Esophagus muscularis mucosa (tissue), 4 donors: ENCODE measurements at regions not wholly inside any gene's neighbourhood (a gene's known extent, or its start where the extent isn't known, plus 50 kb on each side); places are given as distances from the start of the nearest gene placed in this dataset.
"Not testable (repeated sequence)": the region's sequence is repeated elsewhere in the genome, so short reads cannot be mapped to it uniquely, and the experiment has no call there.

ENCODE experiments used
- DNase-seq: peaks from one replicate; pipeline ENCODE4 v3.0.0-alpha.2; 2017; ENCODE audit errors: extremely low spot score
- H3K27ac ChIP-seq, 4 donors: fragments of 200-600 bp; sonication (generic); replicated peaks in 1 of 4; 1 replicate in 3 of 4; 2 replicates in 1 of 4; pipeline ENCODE4 v1.5.1; 2016 to 2019; ENCODE audit warnings: mild to moderate bottlenecking in 1 of 4
- H3K27me3 ChIP-seq, 4 donors: fragments of 200-600 bp; sonication (generic); one replicate each; pipeline versions ENCODE4 v1.5.1 to v1.6.0; 2016 to 2019
- H3K36me3 ChIP-seq, 4 donors: fragments of 200-600 bp; sonication (generic); one replicate each; pipeline ENCODE4 v1.5.1; 2016 to 2019
- H3K4me1 ChIP-seq, 4 donors: fragments of 200-600 bp; sonication (generic); one replicate each; pipeline ENCODE4 v1.5.1; 2016 to 2019
- H3K4me3 ChIP-seq, 4 donors: fragments of 200-600 bp; sonication (generic); 1 replicate in 2 of 4; 2 replicates in 2 of 4; pipeline ENCODE4 v1.5.1; 2016 to 2019; ENCODE audit warnings: mild to moderate bottlenecking in 4 of 4, moderate library complexity in 1 of 4
- H3K9me3 ChIP-seq, 4 donors: fragments of 200-600 bp; sonication (generic); 1 replicate in 3 of 4; 2 replicates in 1 of 4; pipeline ENCODE4 v1.5.1; 2016 to 2019
- EP300 ChIP-seq: sonication (generic); formaldehyde crosslinking; IDR thresholded peaks from one replicate; pipeline ENCODE4 v1.6.1; 2017; ENCODE audit warnings: antibody characterized with exemption
- POLR2A ChIP-seq: fragments of 450-650 bp; IDR thresholded peaks from one replicate; pipeline ENCODE4 v1.6.1; 2017; ENCODE audit warnings: antibody characterized with exemption, moderate library complexity, mild to moderate bottlenecking, low read depth
- POLR2AphosphoS5 ChIP-seq, 2 donors: sonication (generic); formaldehyde crosslinking; IDR thresholded peaks; one replicate each; pipeline ENCODE4 v1.6.1; 2017; ENCODE audit warnings: antibody characterized with exemption in 2 of 2
- WGBS: methylation state at CpG from one replicate; pipeline ENCODE4 v1.1.5; 2018; 5-methylcytosine and 5-hydroxymethylcytosine counted together
- intact Hi-C: fragments of 100-400 bp; cut with DNase I; formaldehyde crosslinking; loops from one replicate; pipeline ENCODE4 v1.15.1; 2023
- TF ChIP-seq, protein P1 (sequence below), 3 experiments: fragments of 200-600 bp in 2 of 3; fragments of 450-650 bp in 1 of 3; sonication (generic) in 2 of 3; IDR thresholded peaks; one replicate each; pipeline ENCODE4 v1.5.1; 2017 to 2019; ENCODE audit warnings: antibody characterized with exemption in 3 of 3, mild to moderate bottlenecking in 2 of 3, moderate library complexity in 1 of 3

DNA sequence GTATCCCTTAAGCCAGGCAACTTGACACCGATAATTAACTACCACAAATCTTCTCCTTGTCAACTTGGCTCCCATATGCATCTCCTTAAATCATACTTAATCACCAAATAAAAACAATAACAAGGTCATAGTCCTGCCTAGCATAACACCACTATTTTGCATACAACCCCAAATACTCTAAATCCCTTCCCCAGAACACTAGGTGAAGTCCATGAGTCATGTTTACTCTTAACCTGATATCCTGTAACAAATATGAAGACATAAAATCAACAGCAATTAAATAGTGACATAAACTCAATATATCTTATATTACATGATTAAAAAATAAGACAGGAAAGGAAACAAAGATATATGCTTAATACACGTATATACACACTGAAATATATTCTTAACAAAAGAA lies 362.0 kb downstream of the ETV1 start:
- Histone ChIP-seq H3K27ac (no peak overlapping the region), H3K4me1 (no peaks in the 10 kb centered on the region), H3K36me3 (no peaks in the 10 kb centered on the region), H3K4me3 (no peak overlapping the region), H3K9me3 (peaks cover 0 to 4% (median 0%) of the 10 kb centered on the region in 4 donors), H3K27me3 (no peaks in the 10 kb centered on the region)
- no peak for DNase-seq
- WGBS: 83% methylated on average over 2 of the region's 2 CpGs
- intact Hi-C loops: no loop called here
- TF ChIP-seq EP300 (no peak), POLR2A (no peak)

DNA sequence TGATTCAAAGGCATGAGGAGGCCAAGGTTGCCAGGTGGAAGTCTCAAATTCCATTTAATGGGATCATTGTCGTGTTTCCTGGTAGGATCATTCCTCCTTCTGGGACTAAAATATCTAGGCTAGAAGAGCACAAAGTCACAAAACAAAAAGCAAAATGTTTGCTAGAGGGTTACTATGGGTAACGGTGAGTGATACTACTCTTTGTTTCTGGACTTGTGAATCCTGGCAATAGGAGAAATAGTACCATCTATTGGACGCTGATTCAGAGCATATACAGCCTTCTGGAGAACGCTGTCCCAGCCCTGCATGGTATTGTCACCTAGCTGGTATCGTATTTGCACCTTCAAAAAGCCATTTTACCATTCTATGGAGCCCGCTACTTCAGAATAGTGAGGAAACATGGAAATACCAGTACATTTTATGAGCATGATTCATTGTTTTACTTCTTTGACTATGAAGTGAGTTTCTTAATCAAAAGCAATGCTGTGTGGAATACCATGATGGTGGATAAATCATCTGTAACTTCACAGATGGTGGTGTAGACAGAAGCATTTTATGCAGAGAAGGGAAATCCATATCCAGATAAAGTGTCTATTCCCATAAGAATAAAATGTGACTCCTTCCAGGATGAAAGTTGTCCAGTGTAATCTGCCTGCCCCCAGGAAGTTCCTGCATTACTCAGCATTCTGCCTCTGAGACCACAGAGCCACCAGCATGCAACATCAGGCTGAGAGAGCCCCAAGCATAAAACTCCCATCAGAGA lies 361.0 kb downstream of the ETV1 start:
- intact Hi-C loops: no loop called here

DNA sequence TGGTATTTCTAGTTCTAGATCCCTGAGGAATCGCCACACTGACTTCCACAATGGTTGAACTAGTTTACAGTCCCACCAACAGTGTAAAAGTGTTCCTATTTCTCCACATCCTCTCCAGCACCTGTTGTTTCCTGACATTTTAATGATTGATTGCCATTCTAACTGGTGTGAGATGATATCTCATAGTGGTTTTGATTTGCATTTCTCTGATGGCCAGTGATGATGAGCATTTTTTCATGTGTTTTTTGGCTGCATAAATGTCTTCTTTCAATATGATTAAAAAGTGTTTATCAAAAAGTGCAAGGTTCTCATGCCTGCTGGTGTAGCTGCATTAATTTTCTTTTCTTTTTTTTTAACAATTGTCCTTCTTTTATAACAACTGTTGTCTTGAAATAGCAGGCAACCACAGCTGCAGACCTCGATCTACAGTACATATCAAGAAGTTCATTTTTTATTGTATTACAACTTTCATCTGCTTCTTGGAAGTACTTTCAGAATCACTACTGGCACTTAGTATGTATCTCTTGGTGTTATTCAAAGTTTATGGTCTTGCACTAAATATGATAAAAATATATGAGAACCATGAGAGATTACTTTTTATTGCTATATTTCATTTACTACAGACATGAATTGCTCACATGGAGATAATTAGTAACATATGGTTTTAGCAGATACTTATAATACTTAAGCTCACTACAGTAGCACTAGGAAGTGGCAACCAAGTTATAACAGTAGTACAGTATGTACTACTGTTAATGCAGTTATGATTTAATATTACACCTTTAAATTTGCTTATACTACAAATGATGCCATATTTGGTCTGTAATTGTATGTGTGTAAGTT lies 358.0 kb downstream of the ETV1 start:
- WGBS: 58% methylated on average over 1 of the region's 2 CpGs

More for the DNA sequence above, 361.0 kb downstream of the ETV1 start:
- WGBS: 78% methylated on average over 6 of the region's 6 CpGs
- peaks cover 0 to 4% (median 0%) of the 10 kb centered on the region in 4 donors for H3K9me3 ChIP-seq
- no peak for DNase-seq
- H3K36me3 ChIP-seq: no peaks in the 10 kb centered on the region
- H3K27ac ChIP-seq: no peak overlapping the region
- no peaks in the 10 kb centered on the region for H3K4me1 ChIP-seq
- TF ChIP-seq POLR2A: no peak
- TF ChIP-seq POLR2AphosphoS5 (IDR thresholded peaks at IDR 0.05): no peak
- TF ChIP-seq EP300: no peak
- TF ChIP-seq, protein P1, sequence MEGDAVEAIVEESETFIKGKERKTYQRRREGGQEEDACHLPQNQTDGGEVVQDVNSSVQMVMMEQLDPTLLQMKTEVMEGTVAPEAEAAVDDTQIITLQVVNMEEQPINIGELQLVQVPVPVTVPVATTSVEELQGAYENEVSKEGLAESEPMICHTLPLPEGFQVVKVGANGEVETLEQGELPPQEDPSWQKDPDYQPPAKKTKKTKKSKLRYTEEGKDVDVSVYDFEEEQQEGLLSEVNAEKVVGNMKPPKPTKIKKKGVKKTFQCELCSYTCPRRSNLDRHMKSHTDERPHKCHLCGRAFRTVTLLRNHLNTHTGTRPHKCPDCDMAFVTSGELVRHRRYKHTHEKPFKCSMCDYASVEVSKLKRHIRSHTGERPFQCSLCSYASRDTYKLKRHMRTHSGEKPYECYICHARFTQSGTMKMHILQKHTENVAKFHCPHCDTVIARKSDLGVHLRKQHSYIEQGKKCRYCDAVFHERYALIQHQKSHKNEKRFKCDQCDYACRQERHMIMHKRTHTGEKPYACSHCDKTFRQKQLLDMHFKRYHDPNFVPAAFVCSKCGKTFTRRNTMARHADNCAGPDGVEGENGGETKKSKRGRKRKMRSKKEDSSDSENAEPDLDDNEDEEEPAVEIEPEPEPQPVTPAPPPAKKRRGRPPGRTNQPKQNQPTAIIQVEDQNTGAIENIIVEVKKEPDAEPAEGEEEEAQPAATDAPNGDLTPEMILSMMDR (IDR thresholded peaks at IDR 0.05): no peak
- H3K4me3 ChIP-seq: no peak overlapping the region
- no peaks in the 10 kb centered on the region for H3K27me3 ChIP-seq

DNA sequence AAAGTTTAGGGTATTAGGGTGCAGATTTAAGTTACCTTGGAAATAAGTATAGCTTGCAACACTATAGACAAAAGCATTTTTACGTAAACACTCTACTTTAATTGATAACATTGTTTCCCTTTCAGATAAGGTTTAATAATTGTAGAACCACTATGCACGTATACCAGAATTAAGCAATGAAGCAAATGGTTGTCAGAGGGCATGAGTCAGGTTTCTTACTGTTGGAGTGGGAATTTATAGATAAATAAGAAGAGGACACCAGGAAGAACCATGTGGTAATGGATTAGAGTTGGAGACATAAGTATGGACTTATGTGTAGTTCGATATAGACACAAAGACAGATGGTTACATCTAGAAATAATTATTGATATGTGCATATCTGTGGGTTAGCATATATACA lies 355.6 kb downstream of the ETV1 start:
- H3K27ac ChIP-seq: no peak overlapping the region
- H3K4me3 ChIP-seq: no peak overlapping the region
- no peaks in the 10 kb centered on the region for H3K4me1 ChIP-seq
- TF ChIP-seq EP300: no peak
- TF ChIP-seq POLR2AphosphoS5 (IDR thresholded peaks at IDR 0.05): no peak
- TF ChIP-seq POLR2A: no peak
- TF ChIP-seq, protein P1 (IDR thresholded peaks at IDR 0.05): no peak
- 88% methylated on average over 3 of the region's 3 CpGs for WGBS
- no peaks in the 10 kb centered on the region for H3K36me3 ChIP-seq
- DNase-seq: no peak
- intact Hi-C loops: no loop called here
- no peaks in the 10 kb centered on the region for H3K27me3 ChIP-seq
- peaks cover 0 to 4% (median 0%) of the 10 kb centered on the region in 4 donors for H3K9me3 ChIP-seq

More for the DNA sequence above, 358.0 kb downstream of the ETV1 start:
- DNase-seq, H3K4me3 ChIP-seq, intact Hi-C loops, H3K27me3 ChIP-seq, H3K9me3 ChIP-seq, H3K36me3 ChIP-seq, H3K4me1 ChIP-seq, H3K27ac ChIP-seq: not testable (repeated sequence)

DNA sequence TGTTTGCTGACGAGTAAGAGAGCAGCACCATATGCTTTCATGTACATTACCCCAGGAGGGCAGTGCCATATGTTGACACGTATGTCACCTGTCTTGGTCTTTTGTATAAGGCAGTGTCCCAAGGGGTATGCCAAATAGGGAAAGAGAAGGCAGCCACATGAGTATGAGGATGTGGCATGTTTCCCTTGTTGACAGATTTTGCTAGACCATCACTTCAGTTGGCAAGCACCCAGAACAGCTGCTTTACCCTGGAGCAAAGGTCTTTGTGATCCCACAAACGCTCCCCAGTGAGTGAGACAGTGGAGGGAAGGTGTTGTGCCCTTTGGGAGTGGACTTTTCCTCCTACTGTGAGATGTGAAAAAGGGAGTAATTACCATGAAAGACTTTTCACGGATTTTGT lies 350.1 kb downstream of the ETV1 start:
- TF ChIP-seq EP300: no peak
- TF ChIP-seq, protein P1 (IDR thresholded peaks at IDR 0.05): no peak
- H3K36me3 ChIP-seq: no peaks in the 10 kb centered on the region
- H3K27ac ChIP-seq: no peak overlapping the region
- no peaks in the 10 kb centered on the region for H3K4me1 ChIP-seq
- WGBS: 59% methylated on average over 4 of the region's 4 CpGs
- intact Hi-C loops: no loop called here
- no peaks in the 10 kb centered on the region for H3K9me3 ChIP-seq
- no peak for DNase-seq
- no peak overlapping the region for H3K4me3 ChIP-seq
- no peaks in the 10 kb centered on the region for H3K27me3 ChIP-seq
